IMR-90 (cell line): ENCODE measurements at regions not wholly inside any gene's neighbourhood (a gene's known extent, or its start where the extent isn't known, plus 50 kb on each side); places are given as distances from the start of the nearest gene placed in this dataset.

Experiments
- CEBPB ChIP-seq: IDR thresholded peaks from 2 replicates; pipeline ENCODE4 v1.6.1; 2012; ENCODE audit warnings: low read depth, low read length, improper control_type of control experiment
- CHD1 ChIP-seq: IDR thresholded peaks from 2 replicates; pipeline ENCODE4 v1.6.1; 2012; ENCODE audit warnings: low read depth, low read length, improper control_type of control experiment
- CTCF ChIP-seq: conservative IDR thresholded peaks from 2 replicates; pipeline ENCODE4 v1.5.1; 2012; ENCODE audit warnings: mild to moderate bottlenecking, low read depth, low read length, improper control_type of control experiment
- FOS ChIP-seq: fragments of 150-350 bp; IDR thresholded peaks from 2 replicates; pipeline ENCODE4 v1.6.1; 2016; ENCODE audit warnings: low read depth, low read length
- MXI1 ChIP-seq: IDR thresholded peaks from 2 replicates; pipeline ENCODE4 v1.6.1; 2012; ENCODE audit warnings: low read depth, mild to moderate bottlenecking, low read length, moderate library complexity, borderline replicate concordance
- POLR2A ChIP-seq: IDR thresholded peaks from 2 replicates; pipeline ENCODE4 v1.6.1; 2012; ENCODE audit warnings: mild to moderate bottlenecking, low read depth, low read length
- RAD21 ChIP-seq: IDR thresholded peaks from 2 replicates; pipeline ENCODE4 v1.6.1; 2012; ENCODE audit warnings: low read length, improper control_type of control experiment
- RCOR1 ChIP-seq: IDR thresholded peaks from 2 replicates; pipeline ENCODE4 v1.6.1; 2012; ENCODE audit warnings: mild to moderate bottlenecking, low read length, improper control_type of control experiment; ENCODE audit not compliant: insufficient replicate concordance
- RFX5 ChIP-seq: IDR thresholded peaks from 2 replicates; pipeline ENCODE4 v1.8.0; 2012; ENCODE audit warnings: low read depth, mild to moderate bottlenecking, low read length, moderate library complexity
- SMC3 ChIP-seq: fragments of 150-350 bp; IDR thresholded peaks from 2 replicates; pipeline ENCODE4 v1.6.1; 2016; ENCODE audit warnings: low read depth, mild to moderate bottlenecking, antibody characterized with exemption, low read length, moderate library complexity
- TF ChIP-seq, protein P1 (sequence below): fragments of 150-350 bp; IDR thresholded peaks from 2 replicates; pipeline ENCODE4 v1.6.1; 2016; ENCODE audit warnings: low read depth, mild to moderate bottlenecking, low read length, moderate library complexity, borderline replicate concordance
- TF ChIP-seq, protein P2 (sequence below): fragments of 150-350 bp; IDR thresholded peaks from 2 replicates; pipeline ENCODE4 v1.6.1; 2017; ENCODE audit warnings: mild to moderate bottlenecking, antibody characterized with exemption, low read length, low read depth

GRCh38 chr18:67408240-67408639 lies 108.3 kb downstream of the DSEL start:
- no peak for TF ChIP-seq CTCF
- no peak for TF ChIP-seq POLR2A
- TF ChIP-seq SMC3: no peak
- TF ChIP-seq, protein P1, sequence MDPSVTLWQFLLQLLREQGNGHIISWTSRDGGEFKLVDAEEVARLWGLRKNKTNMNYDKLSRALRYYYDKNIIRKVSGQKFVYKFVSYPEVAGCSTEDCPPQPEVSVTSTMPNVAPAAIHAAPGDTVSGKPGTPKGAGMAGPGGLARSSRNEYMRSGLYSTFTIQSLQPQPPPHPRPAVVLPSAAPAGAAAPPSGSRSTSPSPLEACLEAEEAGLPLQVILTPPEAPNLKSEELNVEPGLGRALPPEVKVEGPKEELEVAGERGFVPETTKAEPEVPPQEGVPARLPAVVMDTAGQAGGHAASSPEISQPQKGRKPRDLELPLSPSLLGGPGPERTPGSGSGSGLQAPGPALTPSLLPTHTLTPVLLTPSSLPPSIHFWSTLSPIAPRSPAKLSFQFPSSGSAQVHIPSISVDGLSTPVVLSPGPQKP: no peak
- no peak for TF ChIP-seq CEBPB
- no peak for TF ChIP-seq CHD1
- no peak for TF ChIP-seq MXI1
- no peak for TF ChIP-seq RFX5
- TF ChIP-seq, protein P2, sequence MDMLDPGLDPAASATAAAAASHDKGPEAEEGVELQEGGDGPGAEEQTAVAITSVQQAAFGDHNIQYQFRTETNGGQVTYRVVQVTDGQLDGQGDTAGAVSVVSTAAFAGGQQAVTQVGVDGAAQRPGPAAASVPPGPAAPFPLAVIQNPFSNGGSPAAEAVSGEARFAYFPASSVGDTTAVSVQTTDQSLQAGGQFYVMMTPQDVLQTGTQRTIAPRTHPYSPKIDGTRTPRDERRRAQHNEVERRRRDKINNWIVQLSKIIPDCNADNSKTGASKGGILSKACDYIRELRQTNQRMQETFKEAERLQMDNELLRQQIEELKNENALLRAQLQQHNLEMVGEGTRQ: no peak
- TF ChIP-seq RAD21: no peak
- no peak for TF ChIP-seq RCOR1
- peak; percentile 26; the same call in 1 of the 2 replicates for TF ChIP-seq FOS
